ENCODE measurements at regions not wholly inside any gene's neighbourhood (a gene's known extent, or its start where the extent isn't known, plus 50 kb on each side); places are given as distances from the start of the nearest gene placed in this dataset.
A peak's percentile ranks its signal among the peaks of the same experiment; 100 is the strongest.

GRCh38 chr12:104877103-104877705, 80.9 kb downstream of the SLC41A2 start:
- TF ChIP-seq CTCF (IDR thresholded peaks at IDR 0.05) (peak; percentile 41 to 82 (median 42)), POLR2A (IDR thresholded peaks at IDR 0.05) (no peak)
